ENCODE measurements at regions not wholly inside any gene's neighbourhood (a gene's known extent, or its start where the extent isn't known, plus 50 kb on each side); places are given as distances from the start of the nearest gene placed in this dataset.

DNA sequence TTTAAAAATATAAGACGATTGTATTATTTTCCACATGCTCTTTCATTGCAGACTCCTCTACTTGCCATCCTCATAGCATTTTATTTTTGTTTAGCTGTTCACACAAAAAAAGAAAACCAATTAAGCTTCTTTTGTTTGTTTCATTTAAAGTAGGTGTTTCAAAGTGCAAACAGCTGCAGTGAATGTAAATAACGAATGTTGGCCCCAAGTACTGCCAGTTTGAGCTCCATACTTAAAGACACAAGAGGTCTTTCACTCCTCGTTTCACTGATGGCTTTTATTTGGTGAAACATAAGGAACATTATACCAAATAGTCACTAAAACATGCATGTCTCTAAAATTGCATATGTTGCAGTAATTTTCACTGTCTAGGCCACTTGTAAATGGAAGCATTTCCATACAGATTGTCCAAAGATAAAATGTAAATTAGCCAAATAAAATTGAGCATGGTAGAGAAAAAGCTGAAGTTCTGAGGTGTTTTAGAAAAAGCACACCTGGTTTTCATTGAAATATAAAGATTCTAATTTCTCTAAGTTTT is 253.4 kb downstream of the TMX3 start:
- H3K4me3 ChIP-seq (ENCODE audit: low read depth, low read length) = no peak overlapping the region
- TF ChIP-seq, protein P1, sequence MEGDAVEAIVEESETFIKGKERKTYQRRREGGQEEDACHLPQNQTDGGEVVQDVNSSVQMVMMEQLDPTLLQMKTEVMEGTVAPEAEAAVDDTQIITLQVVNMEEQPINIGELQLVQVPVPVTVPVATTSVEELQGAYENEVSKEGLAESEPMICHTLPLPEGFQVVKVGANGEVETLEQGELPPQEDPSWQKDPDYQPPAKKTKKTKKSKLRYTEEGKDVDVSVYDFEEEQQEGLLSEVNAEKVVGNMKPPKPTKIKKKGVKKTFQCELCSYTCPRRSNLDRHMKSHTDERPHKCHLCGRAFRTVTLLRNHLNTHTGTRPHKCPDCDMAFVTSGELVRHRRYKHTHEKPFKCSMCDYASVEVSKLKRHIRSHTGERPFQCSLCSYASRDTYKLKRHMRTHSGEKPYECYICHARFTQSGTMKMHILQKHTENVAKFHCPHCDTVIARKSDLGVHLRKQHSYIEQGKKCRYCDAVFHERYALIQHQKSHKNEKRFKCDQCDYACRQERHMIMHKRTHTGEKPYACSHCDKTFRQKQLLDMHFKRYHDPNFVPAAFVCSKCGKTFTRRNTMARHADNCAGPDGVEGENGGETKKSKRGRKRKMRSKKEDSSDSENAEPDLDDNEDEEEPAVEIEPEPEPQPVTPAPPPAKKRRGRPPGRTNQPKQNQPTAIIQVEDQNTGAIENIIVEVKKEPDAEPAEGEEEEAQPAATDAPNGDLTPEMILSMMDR (IDR thresholded peaks at IDR 0.05; ENCODE audit: low read depth, low read length, missing control alignments) = no peak
- no peak for DNase-seq (ENCODE audit: low read depth)

DNA sequence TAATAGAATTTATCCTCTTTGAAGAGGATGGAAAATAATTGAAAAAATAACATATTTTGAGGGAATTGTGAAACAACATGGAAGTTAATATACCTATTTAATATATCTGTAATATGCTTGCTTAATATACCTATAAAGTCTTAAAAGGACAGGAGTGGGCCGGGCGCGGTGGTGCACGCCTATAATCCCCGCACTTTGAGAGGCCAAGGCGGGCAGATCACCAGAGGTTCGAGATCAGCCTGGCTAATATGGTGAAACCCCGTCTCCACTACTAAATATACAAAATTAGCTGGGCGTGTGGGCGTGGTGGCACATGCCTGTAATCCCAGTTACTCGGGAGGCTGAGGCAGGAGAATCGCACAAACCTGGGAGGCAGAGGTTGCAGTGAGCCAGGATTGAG is 254.9 kb downstream of the TMX3 start:
- TF ChIP-seq, protein P1 (IDR thresholded peaks at IDR 0.05; ENCODE audit: low read depth, low read length, missing control alignments) = no peak
- no peak for DNase-seq (ENCODE audit: low read depth)
- no peak overlapping the region for H3K4me3 ChIP-seq (ENCODE audit: low read depth, low read length)

DNA sequence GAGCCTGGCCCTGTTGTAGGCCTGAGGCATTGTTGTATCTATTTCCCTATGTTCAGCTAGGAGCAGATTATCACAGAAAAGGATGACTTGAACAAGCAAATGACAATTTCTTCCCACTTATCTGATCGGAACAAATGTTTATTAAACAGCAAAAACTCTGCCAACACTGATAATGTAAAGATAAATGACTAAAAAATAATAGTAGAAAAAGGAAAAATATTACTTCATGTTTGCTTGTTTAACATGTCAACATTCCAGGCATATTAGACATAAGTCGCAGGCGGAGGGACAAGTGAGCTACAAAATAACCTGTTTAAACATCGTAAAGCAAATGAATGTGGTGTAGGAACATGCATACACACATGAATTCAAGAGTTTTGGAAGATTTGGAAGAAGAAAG is 257.9 kb downstream of the TMX3 start:
- no peak overlapping the region for H3K4me3 ChIP-seq (ENCODE audit: low read depth, low read length)
- TF ChIP-seq, protein P1 (IDR thresholded peaks at IDR 0.05; ENCODE audit: low read depth, low read length, missing control alignments) = no peak

DNA sequence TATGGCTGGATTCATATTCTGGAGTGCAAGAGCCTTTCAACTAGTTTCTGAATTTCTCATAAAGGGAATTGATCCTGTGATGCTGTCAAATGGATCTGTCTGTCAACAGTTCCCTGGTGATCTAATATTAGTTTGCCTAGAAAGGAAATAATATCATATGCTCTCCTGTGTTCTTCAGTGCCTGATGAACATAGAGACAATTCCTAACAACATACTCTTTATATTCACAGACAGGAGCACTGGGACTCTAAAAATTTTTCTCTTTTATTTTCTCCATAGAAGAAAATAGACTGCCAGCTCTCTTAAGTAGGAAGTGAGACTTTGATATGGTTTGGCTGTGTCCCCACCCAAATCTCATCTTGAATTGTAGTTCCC is 259.7 kb downstream of the TMX3 start:
- TF ChIP-seq, protein P1 (IDR thresholded peaks at IDR 0.05; ENCODE audit: low read depth, low read length, missing control alignments) = no peak
- H3K4me3 ChIP-seq (ENCODE audit: low read depth, low read length) = no peak overlapping the region
- DNase-seq (ENCODE audit: low read depth) = no peak

More for the DNA sequence above, 257.9 kb downstream of the TMX3 start:
- DNase-seq (ENCODE audit: low read depth) = no peak

DNA sequence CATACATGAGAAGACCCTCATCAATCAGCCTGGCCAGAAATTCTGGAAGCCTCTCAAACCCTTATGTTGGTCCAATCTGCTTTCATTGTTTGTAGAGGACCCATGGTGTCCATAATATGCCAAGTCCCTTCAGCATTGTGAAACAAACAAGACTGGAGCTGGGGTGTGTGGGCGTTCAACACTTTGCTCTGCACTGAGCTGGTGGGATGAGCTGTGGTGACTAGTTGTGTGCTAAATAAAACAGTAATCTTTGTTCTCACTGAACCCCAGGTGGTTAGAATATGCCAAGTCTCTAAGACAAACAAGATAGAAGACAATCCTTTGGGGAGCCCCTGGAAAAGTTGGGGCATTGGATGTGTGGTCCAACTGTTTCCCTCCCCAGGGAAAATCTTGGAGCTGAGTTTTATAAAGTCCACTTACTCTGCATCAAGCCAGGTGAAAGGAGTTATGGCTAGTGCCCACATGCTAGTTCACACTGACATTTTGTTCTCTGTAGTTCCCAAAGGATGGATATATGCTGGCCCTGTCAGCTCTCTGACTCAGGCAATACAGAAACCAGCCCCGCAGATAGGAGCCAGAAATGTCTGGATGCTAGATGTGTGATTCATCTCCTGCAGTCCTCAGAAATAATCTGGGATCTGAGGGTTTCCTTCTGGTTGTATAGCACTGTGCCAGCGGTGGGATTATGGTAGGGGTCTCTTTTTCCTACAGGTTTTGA is 260.2 kb downstream of the TMX3 start:
- TF ChIP-seq, protein P1 (IDR thresholded peaks at IDR 0.05; ENCODE audit: low read depth, low read length, missing control alignments) = no peak
- H3K4me3 ChIP-seq (ENCODE audit: low read depth, low read length) = no peak overlapping the region
- DNase-seq (ENCODE audit: low read depth) = no peak

DNA sequence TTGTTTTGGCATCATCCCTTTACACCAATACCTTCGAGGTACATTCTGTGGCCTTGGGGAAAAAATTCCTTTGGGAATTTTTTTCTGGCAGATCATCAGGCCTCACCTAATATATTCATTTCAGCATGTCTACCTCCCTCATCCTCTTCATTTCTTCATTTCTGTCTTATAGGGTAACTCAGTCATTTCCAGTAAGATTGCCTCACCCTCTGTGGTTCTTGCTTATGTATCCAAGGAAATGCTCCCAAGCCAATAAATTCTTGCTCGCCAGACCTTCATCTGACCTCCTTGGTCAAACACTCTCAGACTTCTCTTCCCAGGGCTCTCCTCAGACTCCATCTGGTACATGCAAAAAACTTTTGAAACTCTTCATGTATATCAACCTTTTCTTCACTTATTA is 265.6 kb downstream of the TMX3 start:
- DNase-seq (ENCODE audit: low read depth) = no peak
- no peak overlapping the region for H3K4me3 ChIP-seq (ENCODE audit: low read depth, low read length)
- TF ChIP-seq, protein P1 (IDR thresholded peaks at IDR 0.05; ENCODE audit: low read depth, low read length, missing control alignments) = no peak

DNA sequence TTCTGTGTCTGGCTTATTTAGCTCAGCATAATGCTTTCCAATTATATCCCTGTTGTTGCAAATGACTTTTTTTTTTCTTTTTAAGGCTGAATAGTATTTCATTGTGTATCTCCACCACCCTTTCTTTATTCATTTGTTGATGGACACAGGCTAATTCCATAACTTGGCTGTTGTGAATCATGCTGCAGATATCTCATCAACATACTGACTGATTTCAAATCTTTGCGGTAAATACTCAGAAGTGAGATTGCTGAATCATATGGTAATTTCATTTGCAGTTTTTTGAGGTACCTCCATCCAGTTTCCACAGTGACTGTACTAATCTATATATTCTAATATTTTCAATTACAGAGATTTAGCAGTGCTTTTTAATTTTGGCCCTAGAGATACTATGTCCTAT is 266.2 kb downstream of the TMX3 start:
- TF ChIP-seq, protein P1 (IDR thresholded peaks at IDR 0.05; ENCODE audit: low read depth, low read length, missing control alignments) = no peak
- no peak overlapping the region for H3K4me3 ChIP-seq (ENCODE audit: low read depth, low read length)
- DNase-seq (ENCODE audit: low read depth) = no peak
